Erythroblast (primary cell): ENCODE measurements at regions not wholly inside any gene's neighbourhood (a gene's known extent, or its start where the extent isn't known, plus 50 kb on each side); places are given as distances from the start of the nearest gene placed in this dataset.

Experiments used
- GATA1 ChIP-seq: IDR thresholded peaks from 2 replicates; pipeline ENCODE4 v1.6.1; 2011; ENCODE audit warnings: low read depth, mild to moderate bottlenecking, control low read depth, low read length, moderate library complexity
- POLR2A ChIP-seq: IDR thresholded peaks from 2 replicates; pipeline ENCODE4 v1.6.1; 2011; ENCODE audit warnings: mild to moderate bottlenecking, low read length

- TF ChIP-seq POLR2A (no peak), GATA1 (no peak)
Measured at GRCh38 chr7:82562716-82563404, 119.3 kb upstream of the CACNA2D1 start.
